ENCODE measurements at regions not wholly inside any gene's neighbourhood (a gene's known extent, or its start where the extent isn't known, plus 50 kb on each side); places are given as distances from the start of the nearest gene placed in this dataset.

GRCh38 chr6:71430018-71430417 lies 141.4 kb downstream of the OGFRL1 start:
- TF ChIP-seq FOXK2 (IDR thresholded peaks at IDR 0.05): no peak
- no peak for TF ChIP-seq ZNF384 (IDR thresholded peaks at IDR 0.05)
- no peak for TF ChIP-seq SP1 (IDR thresholded peaks at IDR 0.05)
- TF ChIP-seq ARNT (IDR thresholded peaks at IDR 0.05): no peak
- TF ChIP-seq TARDBP (IDR thresholded peaks at IDR 0.05): no peak
- TF ChIP-seq NFRKB (IDR thresholded peaks at IDR 0.05): no peak
- no peak for TF ChIP-seq FOXM1 (IDR thresholded peaks at IDR 0.05; ENCODE audit: borderline replicate concordance)
- no peak for TF ChIP-seq ELF4 (IDR thresholded peaks at IDR 0.05)
- TF ChIP-seq LEF1 (IDR thresholded peaks at IDR 0.05; ENCODE audit: borderline replicate concordance): no peak
- no peak for TF ChIP-seq SUZ12 (IDR thresholded peaks at IDR 0.05)
- no peak for TF ChIP-seq BHLHE40 (IDR thresholded peaks at IDR 0.05; ENCODE audit: borderline replicate concordance)
- TF ChIP-seq CTBP1 (IDR thresholded peaks at IDR 0.05; ENCODE audit: borderline replicate concordance): no peak
- TF ChIP-seq FOXA1 (IDR thresholded peaks at IDR 0.05): no peak
